ENCODE measurements at regions not wholly inside any gene's neighbourhood (a gene's known extent, or its start where the extent isn't known, plus 50 kb on each side); places are given as distances from the start of the nearest gene placed in this dataset.

- TF ChIP-seq POLR2A (IDR thresholded peaks at IDR 0.05; ENCODE audit: low read depth), result no peak
- TF ChIP-seq, protein P1, sequence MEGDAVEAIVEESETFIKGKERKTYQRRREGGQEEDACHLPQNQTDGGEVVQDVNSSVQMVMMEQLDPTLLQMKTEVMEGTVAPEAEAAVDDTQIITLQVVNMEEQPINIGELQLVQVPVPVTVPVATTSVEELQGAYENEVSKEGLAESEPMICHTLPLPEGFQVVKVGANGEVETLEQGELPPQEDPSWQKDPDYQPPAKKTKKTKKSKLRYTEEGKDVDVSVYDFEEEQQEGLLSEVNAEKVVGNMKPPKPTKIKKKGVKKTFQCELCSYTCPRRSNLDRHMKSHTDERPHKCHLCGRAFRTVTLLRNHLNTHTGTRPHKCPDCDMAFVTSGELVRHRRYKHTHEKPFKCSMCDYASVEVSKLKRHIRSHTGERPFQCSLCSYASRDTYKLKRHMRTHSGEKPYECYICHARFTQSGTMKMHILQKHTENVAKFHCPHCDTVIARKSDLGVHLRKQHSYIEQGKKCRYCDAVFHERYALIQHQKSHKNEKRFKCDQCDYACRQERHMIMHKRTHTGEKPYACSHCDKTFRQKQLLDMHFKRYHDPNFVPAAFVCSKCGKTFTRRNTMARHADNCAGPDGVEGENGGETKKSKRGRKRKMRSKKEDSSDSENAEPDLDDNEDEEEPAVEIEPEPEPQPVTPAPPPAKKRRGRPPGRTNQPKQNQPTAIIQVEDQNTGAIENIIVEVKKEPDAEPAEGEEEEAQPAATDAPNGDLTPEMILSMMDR (IDR thresholded peaks at IDR 0.05), result no peak
Observed at GRCh38 chr1:213618094-213618493, 369.7 kb upstream of the PROX1 start.
